AG04449 (cell line): ENCODE measurements at regions not wholly inside any gene's neighbourhood (a gene's known extent, or its start where the extent isn't known, plus 50 kb on each side); places are given as distances from the start of the nearest gene placed in this dataset.

ENCODE experiments used
- CTCF ChIA-PET: fragments of 350-600 bp; formaldehyde crosslinking; extraction: SDS; loops from one replicate; lab custom pipeline; 2021; ENCODE audit warnings: antibody characterized with exemption; lab: Yijun Ruan, JAX
- POLR2A ChIA-PET: fragments of 400-600, 350-600 bp; formaldehyde crosslinking; extraction: SDS; loops from one replicate; lab custom pipeline; 2020; ENCODE audit warnings: antibody characterized with exemption, inconsistent platforms; lab: Yijun Ruan, JAX
- DNase-seq: peaks from one replicate; pipeline ENCODE4 v3.0.0-alpha.2; 2010; ENCODE audit warnings: low read depth, low spot score
- H3K4me3 ChIP-seq: 2 replicates; pipeline ENCODE4 v1.5.1; 2011; ENCODE audit warnings: low read depth, mild to moderate bottlenecking, control low read depth, low read length
- TF ChIP-seq, protein P1 (sequence below): IDR thresholded peaks from one replicate; pipeline ENCODE4 v1.5.1; 2011; ENCODE audit warnings: mild to moderate bottlenecking, moderate library complexity, low read length, control low read depth, inconsistent platforms; ENCODE audit not compliant: insufficient read depth; ENCODE audit errors: missing control alignments

GRCh38 chr1:115428676-115429075 is 90.6 kb upstream of the NGF start:
- H3K4me3 ChIP-seq, result no peak overlapping the region
- CTCF ChIA-PET, result interaction anchor here (1.5 kb wide), 1 partner anchor 291 kb away, joined by 5 read pairs; no protein-coding TSS in a partner anchor
- POLR2A ChIA-PET, result no interaction called here
- TF ChIP-seq, protein P1, sequence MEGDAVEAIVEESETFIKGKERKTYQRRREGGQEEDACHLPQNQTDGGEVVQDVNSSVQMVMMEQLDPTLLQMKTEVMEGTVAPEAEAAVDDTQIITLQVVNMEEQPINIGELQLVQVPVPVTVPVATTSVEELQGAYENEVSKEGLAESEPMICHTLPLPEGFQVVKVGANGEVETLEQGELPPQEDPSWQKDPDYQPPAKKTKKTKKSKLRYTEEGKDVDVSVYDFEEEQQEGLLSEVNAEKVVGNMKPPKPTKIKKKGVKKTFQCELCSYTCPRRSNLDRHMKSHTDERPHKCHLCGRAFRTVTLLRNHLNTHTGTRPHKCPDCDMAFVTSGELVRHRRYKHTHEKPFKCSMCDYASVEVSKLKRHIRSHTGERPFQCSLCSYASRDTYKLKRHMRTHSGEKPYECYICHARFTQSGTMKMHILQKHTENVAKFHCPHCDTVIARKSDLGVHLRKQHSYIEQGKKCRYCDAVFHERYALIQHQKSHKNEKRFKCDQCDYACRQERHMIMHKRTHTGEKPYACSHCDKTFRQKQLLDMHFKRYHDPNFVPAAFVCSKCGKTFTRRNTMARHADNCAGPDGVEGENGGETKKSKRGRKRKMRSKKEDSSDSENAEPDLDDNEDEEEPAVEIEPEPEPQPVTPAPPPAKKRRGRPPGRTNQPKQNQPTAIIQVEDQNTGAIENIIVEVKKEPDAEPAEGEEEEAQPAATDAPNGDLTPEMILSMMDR, result no peak
- no peak for DNase-seq

- no peak for DNase-seq
- ChIA-PET POLR2A (no interaction called here), CTCF (interaction anchor here (0.7 to 1.5 kb wide), 2 partner anchors 21 to 291 kb away, joined by 3 to 5 read pairs; no protein-coding TSS in a partner anchor)
- TF ChIP-seq, protein P1, result no peak
- H3K4me3 ChIP-seq, result no peak overlapping the region
Measured at GRCh38 chr1:115428256-115428655, 90.2 kb upstream of the NGF start.

GRCh38 chr1:115426956-115427355 is 88.9 kb upstream of the NGF start:
- TF ChIP-seq, protein P1, result no peak
- no peak overlapping the region for H3K4me3 ChIP-seq
- POLR2A ChIA-PET, result interaction anchor here (1.5 to 1.8 kb wide), 3 partner anchors 17 to 104 kb away, joined by 3 to 6 read pairs (median 4); partner anchors contain the start of gene NGF
- no peak for DNase-seq
- CTCF ChIA-PET, result interaction anchor here (1.4 kb wide), 1 partner anchor 17 kb away, joined by 3 read pairs; no protein-coding TSS in a partner anchor

- POLR2A ChIA-PET, result interaction anchor here (1.5 to 1.8 kb wide), 3 partner anchors 16 to 104 kb away, joined by 3 to 6 read pairs (median 4); partner anchors contain the start of gene NGF
- TF ChIP-seq, protein P1, result no peak
- CTCF ChIA-PET, result interaction anchor here (1.4 kb wide), 1 partner anchor 16 kb away, joined by 3 read pairs; no protein-coding TSS in a partner anchor
- H3K4me3 ChIP-seq, result no peak overlapping the region
- DNase-seq, result peak; percentile 89
Measured at GRCh38 chr1:115426231-115426771, 88.3 kb upstream of the NGF start.

GRCh38 chr1:115425442-115425841 is 87.4 kb upstream of the NGF start:
- TF ChIP-seq, protein P1, result no peak
- POLR2A ChIA-PET, result interaction anchor here (1.5 to 1.8 kb wide), 2 partner anchors 87 to 103 kb away, joined by 4 to 6 read pairs; partner anchors contain the start of gene NGF
- CTCF ChIA-PET, result interaction anchor here (1.2 to 1.4 kb wide), 2 partner anchors 15 to 283 kb away, joined by 3 read pairs; no protein-coding TSS in a partner anchor
- no peak for DNase-seq
- no peak overlapping the region for H3K4me3 ChIP-seq

GRCh38 chr1:115423776-115424175 is 85.7 kb upstream of the NGF start:
- CTCF ChIA-PET, result interaction anchor here (1.4 kb wide), 1 partner anchor 45 kb away, joined by 6 read pairs; no protein-coding TSS in a partner anchor
- no peak for DNase-seq
- TF ChIP-seq, protein P1, result no peak
- no peak overlapping the region for H3K4me3 ChIP-seq
- POLR2A ChIA-PET, result no interaction called here
